HTR-8/SVneo (cell line): ENCODE measurements at regions not wholly inside any gene's neighbourhood (a gene's known extent, or its start where the extent isn't known, plus 50 kb on each side); places are given as distances from the start of the nearest gene placed in this dataset.

Source experiments
- DNase-seq: peaks from one replicate; pipeline ENCODE4 v3.0.0; 2011; ENCODE audit warnings: low spot score, mixed read lengths; ENCODE audit not compliant: insufficient read length
- FAIRE-seq: peaks from 2 replicates; lab custom pipeline; 2011; peaks lifted over from hg19 to GRCh38; lab: Jason Lieb, UNC

DNA sequence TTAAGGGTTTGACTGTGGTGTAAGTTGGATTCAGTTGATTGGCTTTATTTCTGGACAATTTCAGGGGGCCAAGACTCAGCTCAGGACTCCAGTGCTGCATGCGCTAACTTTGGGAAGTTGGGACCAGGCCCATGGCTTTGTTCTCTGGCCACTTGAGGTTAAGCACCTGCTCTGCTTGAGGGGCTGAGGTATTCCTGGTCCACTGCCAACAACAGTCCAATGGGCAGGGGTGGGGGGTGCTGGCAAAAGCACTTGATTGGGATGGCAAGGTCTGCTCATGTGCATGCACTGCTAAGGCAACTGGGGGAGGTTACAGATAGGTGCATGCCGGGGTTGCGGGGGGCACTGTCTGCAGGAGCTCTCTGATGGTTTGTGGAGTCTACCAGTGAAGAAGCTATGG, 52.6 kb upstream of the ASB17 start:
- no peak for FAIRE-seq
- no peak for DNase-seq

GRCh38 chr1:75985827-75986226, 53.6 kb upstream of the ASB17 start:
- no peak for DNase-seq
- FAIRE-seq: no peak

DNA sequence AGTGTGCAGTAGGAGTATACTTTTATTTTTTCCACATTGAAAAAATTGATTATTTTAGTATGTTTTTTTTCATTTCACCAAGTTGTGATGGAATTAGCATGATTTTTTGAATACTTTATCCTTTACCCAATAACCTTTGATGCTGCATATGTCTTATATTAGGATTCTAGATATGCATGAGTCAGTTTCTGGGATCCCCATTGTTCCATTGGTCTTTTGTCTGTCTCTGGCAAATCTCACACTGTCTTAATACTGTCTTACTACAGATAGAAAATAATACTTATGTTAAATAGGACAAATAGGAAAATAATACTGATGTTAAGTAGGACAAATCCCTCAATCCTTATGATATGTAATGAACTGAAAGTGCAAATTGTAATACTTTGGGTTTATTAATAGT, 54.3 kb upstream of the ASB17 start:
- DNase-seq (no peak), FAIRE-seq (no peak)

DNA sequence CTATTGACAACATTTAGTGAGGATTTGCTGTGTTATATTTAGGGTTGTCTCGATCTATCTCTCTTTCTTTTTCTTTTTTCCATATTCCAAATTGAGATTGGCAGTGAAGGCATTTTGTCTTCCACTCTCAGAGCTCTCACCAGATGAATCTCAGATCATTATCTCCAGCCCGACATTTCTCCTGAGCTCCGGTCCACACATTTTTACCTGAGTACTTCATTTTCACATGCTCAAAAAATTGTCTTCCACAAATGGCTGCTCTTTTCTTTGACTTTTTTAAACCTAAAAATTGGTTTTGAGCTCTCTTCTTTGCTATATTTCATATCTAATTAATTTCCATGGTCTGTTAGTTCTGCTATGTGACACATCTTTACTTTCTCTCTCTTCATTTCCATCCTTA, 56.9 kb upstream of the ASB17 start:
- FAIRE-seq (no peak), DNase-seq (no peak)

DNA sequence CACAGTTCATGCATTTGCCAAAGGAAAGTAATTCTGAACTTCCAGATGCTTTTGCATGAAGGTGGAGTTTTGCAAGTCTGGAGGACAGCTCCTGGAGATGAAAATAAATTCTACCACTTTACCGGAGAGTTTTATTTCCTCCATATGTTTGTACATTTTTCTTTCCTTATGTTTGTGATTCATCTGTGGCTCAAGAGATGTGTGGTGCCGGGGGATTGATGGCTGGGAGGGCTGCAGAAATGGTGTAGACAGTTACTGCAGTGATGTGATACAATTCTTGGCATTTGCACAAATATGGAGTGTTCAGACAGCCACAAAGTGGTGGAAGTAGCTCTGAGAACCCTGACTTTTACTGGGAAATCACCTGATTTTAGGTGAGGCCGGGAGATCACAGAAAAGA, 58.5 kb upstream of the ASB17 start:
- no peak for FAIRE-seq

GRCh38 chr1:75991497-75992114, 59.4 kb upstream of the ASB17 start:
- FAIRE-seq (no peak), DNase-seq (peak; percentile 44)

More for the DNA sequence above, 58.5 kb upstream of the ASB17 start:
- no peak for DNase-seq

DNA sequence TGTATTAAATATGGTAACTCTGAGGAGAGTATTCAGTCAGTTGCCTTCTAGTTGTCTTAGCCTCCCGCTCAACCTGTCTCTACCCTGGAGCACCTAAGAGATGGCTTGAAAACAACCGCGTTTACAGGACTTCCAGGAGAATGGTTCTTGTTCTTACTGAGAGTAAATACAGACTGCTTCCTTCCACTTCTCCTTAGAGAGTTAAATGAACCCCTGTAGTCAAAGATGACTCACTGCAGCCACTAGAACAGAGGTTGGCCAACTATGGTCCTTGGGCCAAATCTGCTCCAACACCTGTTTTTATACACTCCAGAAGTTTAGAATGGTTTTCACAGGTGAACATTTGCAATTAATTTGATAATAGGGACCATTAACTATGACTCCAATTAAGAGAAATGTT, 60.1 kb upstream of the ASB17 start:
- FAIRE-seq (no peak), DNase-seq (no peak)

DNA sequence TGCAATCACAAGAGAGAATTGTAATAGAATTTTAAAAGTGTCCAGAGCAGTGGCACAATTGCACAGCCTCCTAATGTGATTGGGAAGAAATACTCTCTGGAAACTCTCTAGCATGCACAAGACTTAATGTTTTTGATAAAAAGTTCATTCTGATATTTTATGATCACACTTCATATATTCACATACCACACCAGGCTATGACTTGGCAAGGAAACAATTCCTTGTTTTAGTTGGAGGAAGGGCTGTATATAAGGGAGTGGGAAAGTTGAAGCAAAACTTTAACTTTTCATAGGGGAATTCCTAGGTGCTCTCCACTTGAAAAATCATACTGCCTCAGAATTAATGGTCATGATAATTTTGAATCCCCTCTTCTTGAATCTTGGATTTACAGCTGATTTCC, 61.5 kb upstream of the ASB17 start:
- no peak for FAIRE-seq
- DNase-seq: no peak

GRCh38 chr1:75996196-75996595, 64.0 kb upstream of the ASB17 start:
- DNase-seq (no peak), FAIRE-seq (no peak)

- FAIRE-seq (no peak), DNase-seq (no peak)
Observed at GRCh38 chr1:75999034-75999433, 66.8 kb upstream of the ASB17 start.

GRCh38 chr1:76003946-76004345, 70.6 kb upstream of the ST6GALNAC3 start:
- no peak for DNase-seq
- no peak for FAIRE-seq

GRCh38 chr1:76005765-76006164, 68.8 kb upstream of the ST6GALNAC3 start:
- no peak for DNase-seq
- FAIRE-seq: no peak

DNA sequence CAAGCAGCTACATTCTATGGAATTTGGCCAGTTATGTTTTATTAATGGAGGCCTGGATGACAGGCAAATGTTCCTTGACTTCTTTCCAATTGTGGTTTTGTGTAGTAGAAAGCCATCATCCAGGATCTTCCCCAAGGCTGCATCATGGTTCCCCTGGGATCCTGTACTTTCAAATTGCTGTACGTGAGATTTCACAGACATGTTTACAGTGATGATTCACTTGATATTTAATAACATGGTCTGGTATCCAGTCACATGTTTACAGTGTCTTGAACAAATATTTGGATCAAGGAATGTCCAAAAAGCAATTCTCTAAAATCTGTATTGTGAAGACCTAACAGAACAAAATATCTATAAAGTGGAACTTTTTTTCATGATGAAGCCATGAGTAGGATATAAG, 68.3 kb upstream of the ST6GALNAC3 start:
- FAIRE-seq: no peak
- no peak for DNase-seq

GRCh38 chr1:76010802-76011201, 63.7 kb upstream of the ST6GALNAC3 start:
- no peak for FAIRE-seq
- DNase-seq: no peak

DNA sequence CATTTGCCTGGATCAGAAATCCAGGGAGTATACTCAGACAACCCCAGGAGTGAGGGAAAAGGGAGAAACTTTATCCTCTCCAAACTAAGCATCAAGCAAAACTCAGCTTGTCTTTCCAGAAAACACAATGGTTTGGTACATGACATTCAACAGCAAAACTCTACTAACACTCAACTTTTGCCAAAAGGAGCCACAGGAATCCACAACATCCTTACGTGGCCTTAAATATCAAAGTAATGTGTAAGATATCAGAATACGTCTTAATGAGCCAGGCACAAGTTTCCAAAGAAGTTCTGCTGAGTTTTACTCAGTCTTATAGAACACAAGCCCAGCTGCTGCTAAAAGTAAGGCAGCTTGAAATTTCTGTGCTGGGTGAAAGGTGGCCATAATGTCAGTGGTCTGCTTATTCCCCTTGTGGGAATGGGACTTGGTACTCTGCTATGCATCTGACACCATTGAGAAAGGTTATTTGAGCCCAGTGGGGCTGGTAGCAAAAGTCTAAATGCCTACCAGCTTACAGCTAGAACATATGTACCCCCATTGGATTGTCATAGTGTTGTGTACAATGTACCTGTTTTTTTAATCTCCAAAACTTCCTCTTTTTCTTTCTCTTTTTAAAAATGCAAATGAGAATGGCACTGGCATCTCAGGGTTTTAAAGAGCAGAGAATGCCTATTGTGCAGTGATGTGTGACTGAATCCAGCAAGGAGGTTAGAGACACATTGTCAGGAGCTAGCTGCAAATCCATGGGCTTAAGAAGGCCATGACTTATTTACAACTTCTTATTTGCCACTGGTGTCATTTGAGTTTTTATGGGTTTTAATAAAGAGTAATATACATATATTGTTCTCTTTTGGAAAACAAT, 62.0 kb upstream of the ST6GALNAC3 start:
- FAIRE-seq: no peak

DNA sequence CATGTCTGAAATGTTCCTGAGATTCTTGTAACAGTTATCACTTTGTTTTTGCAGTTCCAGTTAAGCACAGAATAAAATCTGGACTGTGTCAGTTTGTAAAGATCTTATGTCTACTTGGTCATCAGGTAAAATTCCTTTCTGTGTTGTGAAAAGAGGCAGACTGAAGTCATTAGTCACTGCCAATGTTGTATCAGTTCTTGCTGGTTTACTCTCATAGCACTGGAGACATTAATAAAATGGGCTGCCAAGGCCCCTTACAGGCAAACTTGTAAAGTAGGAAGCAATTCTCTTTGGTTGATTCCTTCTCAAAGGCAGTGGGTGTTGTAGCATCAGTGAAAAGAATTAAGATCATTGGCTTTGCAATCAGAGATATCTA, 61.4 kb upstream of the ST6GALNAC3 start:
- no peak for DNase-seq
- no peak for FAIRE-seq

More for the DNA sequence above, 62.0 kb upstream of the ST6GALNAC3 start:
- no peak for DNase-seq

GRCh38 chr1:76015478-76016103, 59.0 kb upstream of the ST6GALNAC3 start:
- FAIRE-seq (no peak), DNase-seq (no peak)

GRCh38 chr1:76018045-76018444, 56.5 kb upstream of the ST6GALNAC3 start:
- DNase-seq: no peak
- no peak for FAIRE-seq

DNA sequence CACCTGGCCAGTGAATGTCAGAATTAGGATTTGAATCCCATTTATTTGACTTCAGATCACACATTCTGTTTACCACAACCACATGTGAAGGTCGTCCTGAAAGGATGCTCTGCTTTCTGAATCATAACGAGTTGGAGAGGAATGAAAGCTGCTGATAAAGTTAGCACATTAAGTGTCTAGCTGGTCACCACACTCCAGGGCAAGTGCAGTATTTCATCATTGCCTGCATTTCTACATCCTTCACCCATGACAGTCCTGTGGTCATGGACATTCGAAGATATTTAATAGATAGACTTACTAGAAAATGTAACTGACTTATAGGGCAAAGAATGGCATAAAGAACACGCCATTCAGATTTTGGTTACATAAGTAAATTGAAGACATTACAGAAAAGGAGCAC, 52.7 kb upstream of the ST6GALNAC3 start:
- FAIRE-seq (no peak), DNase-seq (no peak)

DNA sequence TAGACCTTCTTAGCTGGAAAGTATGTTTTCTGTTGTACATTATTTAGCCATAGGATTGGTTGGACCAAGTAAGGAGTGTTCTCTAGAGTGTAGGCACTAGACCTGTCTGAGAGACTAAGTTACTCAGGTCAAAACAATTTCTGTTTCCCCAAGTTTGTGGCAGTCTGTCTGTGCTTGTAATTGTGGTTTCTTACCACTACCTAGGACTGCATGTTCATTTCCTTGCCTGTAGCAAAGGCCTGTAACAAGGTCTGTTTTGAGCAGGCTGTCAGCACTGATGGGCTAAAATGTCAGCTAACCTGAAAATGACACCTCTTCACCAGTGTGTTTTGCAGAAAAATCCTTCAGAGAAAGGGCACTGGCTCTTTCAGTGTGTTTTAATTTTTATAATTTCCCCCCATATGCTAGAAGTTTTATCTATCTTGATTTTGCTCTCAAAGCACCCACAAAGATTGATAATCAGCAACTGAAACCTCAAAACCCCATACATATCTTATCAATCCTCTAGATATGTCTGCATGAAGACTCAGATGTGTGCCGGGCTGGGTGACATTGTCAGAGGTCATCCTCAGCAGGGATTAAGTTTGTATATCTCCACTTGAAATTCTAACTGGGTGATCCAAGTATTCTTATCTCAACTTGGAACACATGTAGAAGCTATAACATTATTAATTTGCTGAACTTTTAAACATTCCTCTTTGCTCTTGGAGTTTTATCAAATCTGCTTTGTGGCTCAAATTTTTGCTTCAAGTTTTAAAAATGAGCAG, 50.7 kb upstream of the ST6GALNAC3 start:
- FAIRE-seq (no peak), DNase-seq (no peak)
